K562 (cell line): ENCODE measurements at regions not wholly inside any gene's neighbourhood (a gene's known extent, or its start where the extent isn't known, plus 50 kb on each side); places are given as distances from the start of the nearest gene placed in this dataset.

Experiments used
- ATAC-seq: fragments of 200-7000 bp; cut with Tn5 transposase; 3 replicates; pipeline ENCODE4 v1.9.1; 2020; ENCODE audit warnings: moderate library complexity
- BruUV-seq: library from RNA; stranded (reverse); fragments of 400-500 nt; replicated peaks from 2 replicates; lab custom pipeline; 2021; lab: Mats Ljungman, UMichigan
- CTCF ChIA-PET: fragments of 300-600 bp; formaldehyde crosslinking; extraction: SDS; loops from one replicate; lab custom pipeline; 2021; ENCODE audit warnings: low intra/inter-chr PET ratio; lab: Yijun Ruan, JAX
- POLR2A ChIA-PET: fragments of 300-600, 350-650 bp; sonication (Branson Sonifier 250); formaldehyde crosslinking; extraction: SDS; loops from one replicate; lab custom pipeline; 2021; ENCODE audit warnings: antibody characterized with exemption, inconsistent platforms; lab: Yijun Ruan, JAX
- DNase-seq, 4 experiments: peaks; one replicate each; pipeline versions ENCODE4 v3.0.0 to v3.0.0-alpha.2; 2011 to 2018; ENCODE audit warnings: low spot score in 3 of 4, mixed read lengths in 3 of 4; ENCODE audit errors: extremely low read depth in 1 of 4
- FAIRE-seq: peaks from 2 replicates; lab custom pipeline; 2011; peaks lifted over from hg19 to GRCh38; lab: Jason Lieb, UNC
- H2AFZ ChIP-seq: 2 replicates; pipeline ENCODE4 v1.6.0; 2011; ENCODE audit warnings: low read depth, low read length, control low read depth, inconsistent platforms
- H3K27ac ChIP-seq: fragments of 200-600 bp; 3 replicates; pipeline ENCODE4 v1.8.0; 2011; ENCODE audit warnings: low read depth, mild to moderate bottlenecking, control low read depth, inconsistent platforms, low read length, moderate library complexity, mixed read lengths; ENCODE audit errors: extremely low read depth
- H3K27me3 ChIP-seq, 2 experiments: fragments of 300-600 bp in 1 of 2; 2 replicates in 1 of 2; 3 replicates in 1 of 2; pipeline versions ENCODE4 v1.6.0 to v1.8.0; 2011; ENCODE audit warnings: inconsistent platforms in 2 of 2, low read length in 2 of 2, mild to moderate bottlenecking in 1 of 2, mixed read lengths in 1 of 2, moderate library complexity in 1 of 2; ENCODE audit not compliant: control insufficient read depth in 2 of 2, insufficient read depth in 2 of 2
- H3K36me3 ChIP-seq: fragments of 300-600 bp; 3 replicates; pipeline ENCODE4 v1.8.0; 2011; ENCODE audit warnings: mild to moderate bottlenecking, low read length, inconsistent platforms; ENCODE audit not compliant: control insufficient read depth, insufficient read depth
- H3K4me1 ChIP-seq, 2 experiments: fragments of 200-600 bp in 1 of 2; replicated peaks in 1 of 2; 2 replicates in 1 of 2; 3 replicates in 1 of 2; pipeline versions ENCODE4 v1.5.1 to v1.8.0; 2011; ENCODE audit warnings: inconsistent platforms in 2 of 2, low read length in 2 of 2, mild to moderate bottlenecking in 1 of 2, mixed read lengths in 1 of 2, moderate library complexity in 1 of 2; ENCODE audit not compliant: control insufficient read depth in 2 of 2, insufficient read depth in 2 of 2
- H3K4me2 ChIP-seq: 2 replicates; pipeline ENCODE4 v1.6.1; 2011; ENCODE audit warnings: low read length, control low read depth, inconsistent platforms, mixed read lengths; ENCODE audit not compliant: insufficient read depth
- H3K4me3 ChIP-seq: fragments of 200-600 bp; sonication (generic), shearing (Covaris generic); 2 replicates; pipeline ENCODE4 v1.5.1; 2016; ENCODE audit warnings: control low read depth, inconsistent platforms
- H3K79me2 ChIP-seq: fragments of 200-600 bp; 3 replicates; pipeline ENCODE4 v1.8.0; 2011; ENCODE audit warnings: low read length, inconsistent platforms; ENCODE audit not compliant: control insufficient read depth, insufficient read depth
- H3K9ac ChIP-seq, 2 experiments: 2 replicates each; pipeline versions ENCODE4 v1.6.0 to v1.6.1; 2011; ENCODE audit warnings: low read depth in 2 of 2, low read length in 2 of 2, control low read depth in 1 of 2, inconsistent platforms in 1 of 2, mild to moderate bottlenecking in 1 of 2, mixed read lengths in 1 of 2; ENCODE audit not compliant: insufficient read depth in 1 of 2
- H3K9me1 ChIP-seq: one replicate; pipeline ENCODE4 v1.6.0; 2011; ENCODE audit warnings: inconsistent platforms, mild to moderate bottlenecking, low read length, moderate library complexity; ENCODE audit not compliant: control insufficient read depth, insufficient read depth
- H3K9me3 ChIP-seq: replicated peaks from 2 replicates; pipeline ENCODE4 v1.5.1; 2011; ENCODE audit warnings: low read depth, low read length, inconsistent platforms; ENCODE audit not compliant: control insufficient read depth, insufficient read depth
- H4K20me1 ChIP-seq: replicated peaks from 2 replicates; pipeline ENCODE4 v1.6.1; 2011; ENCODE audit warnings: low read length, inconsistent platforms, mixed read lengths; ENCODE audit not compliant: control insufficient read depth, insufficient read depth
- GABPB2 ChIP-seq: fragments of 250-450 bp; sonication (Bioruptor Pico); conservative IDR thresholded peaks from 2 replicates; pipeline ENCODE4 v1.5.1; 2021; ENCODE audit warnings: mild to moderate bottlenecking
- MYBL2 ChIP-seq, 2 experiments: fragments of 450-650 bp in 1 of 2; sonication (generic) in 1 of 2; formaldehyde crosslinking in 1 of 2; IDR thresholded peaks; 2 replicates each; pipeline versions ENCODE4 v1.6.1 to v1.8.1; 2017 to 2022; ENCODE audit warnings: borderline replicate concordance in 1 of 2, inconsistent platforms in 1 of 2, low read depth in 1 of 2, mild to moderate bottlenecking in 1 of 2, missing genetic modification reagents in 1 of 2, moderate library complexity in 1 of 2
- SNIP1 ChIP-seq: fragments of 450-650 bp; IDR thresholded peaks from 2 replicates; pipeline ENCODE4 v1.7.1; 2017; ENCODE audit warnings: low read depth, mild to moderate bottlenecking
- WGBS: fragments of 100-300 bp; shearing (Covaris generic); methylation state at CpG from one replicate; pipeline ENCODE4 v1.1.6; 2016; ENCODE audit warnings: low coverage, mixed read lengths; ENCODE audit not compliant: insufficient coverage; ENCODE audit errors: missing lambda C conversion rate; 5-methylcytosine and 5-hydroxymethylcytosine counted together
- in situ Hi-C: fragments of 300-500 bp; cut with MboI; formaldehyde crosslinking; loops from 4 replicates; pipeline ENCODE4 v1.15.0; 2018; ENCODE audit warnings: inconsistent platforms, mixed read lengths
- intact Hi-C: fragments of 100-400 bp; cut with micrococcal nuclease; formaldehyde crosslinking; loops from 2 replicates; pipeline ENCODE4 v1.14.2; 2022
- TF ChIP-seq, protein P1 (sequence below): sonication (generic); formaldehyde crosslinking; IDR thresholded peaks from 2 replicates; pipeline ENCODE4 v1.8.1; 2023; ENCODE audit warnings: mild to moderate bottlenecking, missing genetic modification reagents
- TF ChIP-seq, protein P2 (sequence below): fragments of 150-350 bp; IDR thresholded peaks from 2 replicates; pipeline ENCODE4 v1.6.1; 2014; ENCODE audit warnings: low read depth, mild to moderate bottlenecking, low read length, borderline replicate concordance

DNA sequence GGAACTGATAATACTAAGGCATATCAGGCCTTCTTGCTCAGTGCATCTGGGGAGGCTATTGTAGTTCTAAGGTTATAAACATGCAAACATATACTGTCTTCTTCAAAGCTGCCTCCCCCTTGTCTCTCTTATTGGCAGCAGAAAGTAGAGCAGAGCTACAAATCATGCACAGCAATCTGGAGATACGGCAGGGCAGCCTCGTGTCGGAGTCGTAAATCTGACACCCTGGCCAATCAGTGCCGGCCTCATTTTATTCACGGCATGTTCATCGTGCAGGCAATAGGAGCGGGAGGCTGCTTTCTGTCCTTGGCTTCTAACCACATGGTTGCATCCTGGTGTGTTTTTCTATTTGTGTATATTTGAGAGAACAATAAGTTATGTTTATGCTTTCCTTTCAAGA, 300.2 kb upstream of the CNTN6 start:
- DNase-seq (no peak), FAIRE-seq (no peak), ATAC-seq (no peak)
- H3K36me3 ChIP-seq: no peaks in the 10 kb centered on the region
- ChIA-PET CTCF (no interaction called here), POLR2A (no interaction called here)
- intact Hi-C loops: no loop called here
- under 1% methylated on average over 8 of the region's 8 CpGs for WGBS
- H3K27ac ChIP-seq: no peak overlapping the region
- no peak overlapping the region for H3K4me3 ChIP-seq
- H3K27me3 ChIP-seq: no peaks in the 10 kb centered on the region
- in situ Hi-C loops: no loop called here
- H3K9me1 ChIP-seq: no peaks in the 10 kb centered on the region
- no peak overlapping the region for H2AFZ ChIP-seq
- H3K9ac ChIP-seq: no peak overlapping the region
- no peaks in the 10 kb centered on the region for H4K20me1 ChIP-seq
- H3K9me3 ChIP-seq: no peaks in the 10 kb centered on the region
- H3K4me1 ChIP-seq: no peaks in the 10 kb centered on the region
- no TSS peak for BruUV-seq
- TF ChIP-seq MYBL2 (IDR thresholded peaks at IDR 0.05; ENCODE audit: low read depth): no peak
- no peak for TF ChIP-seq MYBL2 (CRISPR knock-in tag; IDR thresholded peaks at IDR 0.05; ENCODE audit: borderline replicate concordance)
- no peak for TF ChIP-seq SNIP1
- TF ChIP-seq, protein P1, sequence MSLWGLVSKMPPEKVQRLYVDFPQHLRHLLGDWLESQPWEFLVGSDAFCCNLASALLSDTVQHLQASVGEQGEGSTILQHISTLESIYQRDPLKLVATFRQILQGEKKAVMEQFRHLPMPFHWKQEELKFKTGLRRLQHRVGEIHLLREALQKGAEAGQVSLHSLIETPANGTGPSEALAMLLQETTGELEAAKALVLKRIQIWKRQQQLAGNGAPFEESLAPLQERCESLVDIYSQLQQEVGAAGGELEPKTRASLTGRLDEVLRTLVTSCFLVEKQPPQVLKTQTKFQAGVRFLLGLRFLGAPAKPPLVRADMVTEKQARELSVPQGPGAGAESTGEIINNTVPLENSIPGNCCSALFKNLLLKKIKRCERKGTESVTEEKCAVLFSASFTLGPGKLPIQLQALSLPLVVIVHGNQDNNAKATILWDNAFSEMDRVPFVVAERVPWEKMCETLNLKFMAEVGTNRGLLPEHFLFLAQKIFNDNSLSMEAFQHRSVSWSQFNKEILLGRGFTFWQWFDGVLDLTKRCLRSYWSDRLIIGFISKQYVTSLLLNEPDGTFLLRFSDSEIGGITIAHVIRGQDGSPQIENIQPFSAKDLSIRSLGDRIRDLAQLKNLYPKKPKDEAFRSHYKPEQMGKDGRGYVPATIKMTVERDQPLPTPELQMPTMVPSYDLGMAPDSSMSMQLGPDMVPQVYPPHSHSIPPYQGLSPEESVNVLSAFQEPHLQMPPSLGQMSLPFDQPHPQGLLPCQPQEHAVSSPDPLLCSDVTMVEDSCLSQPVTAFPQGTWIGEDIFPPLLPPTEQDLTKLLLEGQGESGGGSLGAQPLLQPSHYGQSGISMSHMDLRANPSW (CRISPR knock-in tag): no peak
- no peak for TF ChIP-seq GABPB2
- TF ChIP-seq, protein P2, sequence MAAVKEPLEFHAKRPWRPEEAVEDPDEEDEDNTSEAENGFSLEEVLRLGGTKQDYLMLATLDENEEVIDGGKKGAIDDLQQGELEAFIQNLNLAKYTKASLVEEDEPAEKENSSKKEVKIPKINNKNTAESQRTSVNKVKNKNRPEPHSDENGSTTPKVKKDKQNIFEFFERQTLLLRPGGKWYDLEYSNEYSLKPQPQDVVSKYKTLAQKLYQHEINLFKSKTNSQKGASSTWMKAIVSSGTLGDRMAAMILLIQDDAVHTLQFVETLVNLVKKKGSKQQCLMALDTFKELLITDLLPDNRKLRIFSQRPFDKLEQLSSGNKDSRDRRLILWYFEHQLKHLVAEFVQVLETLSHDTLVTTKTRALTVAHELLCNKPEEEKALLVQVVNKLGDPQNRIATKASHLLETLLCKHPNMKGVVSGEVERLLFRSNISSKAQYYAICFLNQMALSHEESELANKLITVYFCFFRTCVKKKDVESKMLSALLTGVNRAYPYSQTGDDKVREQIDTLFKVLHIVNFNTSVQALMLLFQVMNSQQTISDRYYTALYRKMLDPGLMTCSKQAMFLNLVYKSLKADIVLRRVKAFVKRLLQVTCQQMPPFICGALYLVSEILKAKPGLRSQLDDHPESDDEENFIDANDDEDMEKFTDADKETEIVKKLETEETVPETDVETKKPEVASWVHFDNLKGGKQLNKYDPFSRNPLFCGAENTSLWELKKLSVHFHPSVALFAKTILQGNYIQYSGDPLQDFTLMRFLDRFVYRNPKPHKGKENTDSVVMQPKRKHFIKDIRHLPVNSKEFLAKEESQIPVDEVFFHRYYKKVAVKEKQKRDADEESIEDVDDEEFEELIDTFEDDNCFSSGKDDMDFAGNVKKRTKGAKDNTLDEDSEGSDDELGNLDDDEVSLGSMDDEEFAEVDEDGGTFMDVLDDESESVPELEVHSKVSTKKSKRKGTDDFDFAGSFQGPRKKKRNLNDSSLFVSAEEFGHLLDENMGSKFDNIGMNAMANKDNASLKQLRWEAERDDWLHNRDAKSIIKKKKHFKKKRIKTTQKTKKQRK: no peak
- no peak overlapping the region for H3K4me2 ChIP-seq
- H3K79me2 ChIP-seq: no peaks in the 10 kb centered on the region
